Neuronal stem cell (in vitro differentiated cells): ENCODE measurements at regions not wholly inside any gene's neighbourhood (a gene's known extent, or its start where the extent isn't known, plus 50 kb on each side); places are given as distances from the start of the nearest gene placed in this dataset.

ENCODE experiments used
- DNase-seq: peaks from one replicate; pipeline ENCODE4 v3.0.0-alpha.2; 2013; ENCODE audit warnings: low spot score
- H2AFZ ChIP-seq: one replicate; pipeline ENCODE4 v1.6.1; 2013; ENCODE audit warnings: mild to moderate bottlenecking, low read length, inconsistent platforms
- H2AK5ac ChIP-seq: 2 replicates; pipeline ENCODE4 v1.6.1; 2013; ENCODE audit warnings: low read depth, mild to moderate bottlenecking, inconsistent platforms, low read length, moderate library complexity, mixed read lengths
- H2BK120ac ChIP-seq: 2 replicates; pipeline ENCODE4 v1.6.1; 2013; ENCODE audit warnings: low read depth, mild to moderate bottlenecking, inconsistent platforms, low read length, moderate library complexity, mixed read lengths
- H2BK12ac ChIP-seq: one replicate; pipeline ENCODE4 v1.6.1; 2013; ENCODE audit warnings: low read length, inconsistent platforms
- H2BK15ac ChIP-seq: 2 replicates; pipeline ENCODE4 v1.6.1; 2013; ENCODE audit warnings: mild to moderate bottlenecking, low read length, inconsistent platforms, mixed read lengths
- H2BK5ac ChIP-seq: one replicate; pipeline ENCODE4 v1.6.1; 2013; ENCODE audit warnings: inconsistent platforms, mild to moderate bottlenecking, low read length, moderate library complexity
- H3K14ac ChIP-seq: one replicate; pipeline ENCODE4 v1.6.1; 2013; ENCODE audit warnings: low read length, inconsistent platforms
- H3K18ac ChIP-seq: 2 replicates; pipeline ENCODE4 v1.6.1; 2013; ENCODE audit warnings: low read length, inconsistent platforms
- H3K23ac ChIP-seq: 2 replicates; pipeline ENCODE4 v1.6.1; 2013; ENCODE audit warnings: low read depth, mild to moderate bottlenecking, mixed read lengths, low read length, inconsistent platforms; ENCODE audit not compliant: poor library complexity
- H3K27ac ChIP-seq: replicated peaks from 3 replicates; pipeline ENCODE4 v1.5.1; 2013; ENCODE audit warnings: low read length, inconsistent platforms
- H3K27me3 ChIP-seq, 3 experiments: 2 replicates each; pipeline ENCODE4 v1.6.1; 2013; ENCODE audit warnings: low read length in 3 of 3, mild to moderate bottlenecking in 2 of 3, inconsistent platforms in 1 of 3, low read depth in 1 of 3, mixed read lengths in 1 of 3, moderate library complexity in 1 of 3; ENCODE audit not compliant: control insufficient read depth in 3 of 3, insufficient read depth in 3 of 3
- H3K36me3 ChIP-seq, 2 donors: replicated peaks in 1 of 2; 2 replicates each; pipeline ENCODE4 v1.6.1; 2013; ENCODE audit warnings: low read length in 2 of 2; ENCODE audit not compliant: control insufficient read depth in 2 of 2, insufficient read depth in 2 of 2
- H3K4ac ChIP-seq: 2 replicates; pipeline ENCODE4 v1.6.1; 2013; ENCODE audit warnings: inconsistent platforms, mild to moderate bottlenecking, low read length, moderate library complexity
- H3K4me1 ChIP-seq, 2 donors: 1 replicate in 1 of 2; 2 replicates in 1 of 2; pipeline ENCODE4 v1.6.1; 2013; ENCODE audit warnings: low read length in 2 of 2, low read depth in 1 of 2; ENCODE audit not compliant: control insufficient read depth in 2 of 2, insufficient read depth in 1 of 2
- H3K4me2 ChIP-seq: one replicate; pipeline ENCODE4 v1.6.1; 2013; ENCODE audit warnings: mild to moderate bottlenecking, low read length, inconsistent platforms; ENCODE audit not compliant: insufficient read depth, poor library complexity, severe bottlenecking
- H3K4me3 ChIP-seq, 2 donors: 2 replicates each; pipeline ENCODE4 v1.5.1; 2013; ENCODE audit warnings: low read length in 2 of 2, mild to moderate bottlenecking in 2 of 2, inconsistent platforms in 1 of 2, moderate library complexity in 1 of 2
- H3K79me1 ChIP-seq: one replicate; pipeline ENCODE4 v1.6.1; 2013; ENCODE audit warnings: low read depth, mild to moderate bottlenecking, inconsistent platforms, low read length, moderate library complexity
- H3K9ac ChIP-seq: one replicate; pipeline ENCODE4 v1.6.1; 2013; ENCODE audit warnings: mild to moderate bottlenecking, low read depth, low read length, inconsistent platforms; ENCODE audit not compliant: poor library complexity
- H3K9me3 ChIP-seq, 2 donors: replicated peaks in 1 of 2; 2 replicates each; pipeline versions ENCODE3 to v1.6.1; 2013; ENCODE audit warnings: low read length in 2 of 2, mild to moderate bottlenecking in 2 of 2, inconsistent platforms in 1 of 2, low read depth in 1 of 2, mixed read lengths in 1 of 2, moderate library complexity in 1 of 2; ENCODE audit not compliant: control insufficient read depth in 2 of 2, insufficient read depth in 1 of 2
- H4K8ac ChIP-seq: one replicate; pipeline ENCODE4 v1.6.1; 2013; ENCODE audit warnings: low read depth, mild to moderate bottlenecking, inconsistent platforms, low read length, moderate library complexity
- H4K91ac ChIP-seq: one replicate; pipeline ENCODE4 v1.6.1; 2013; ENCODE audit warnings: low read length, low read depth, mild to moderate bottlenecking, inconsistent platforms; ENCODE audit not compliant: poor library complexity
- WGBS, 2 donors: extraction: QIAGEN DNeasy Blood & Tissue Kit; methylation state at CpG; one replicate each; pipeline ENCODE4 v1.1.7; 2013; ENCODE audit warnings: missing lambda C conversion rate in 2 of 2, mixed read lengths in 1 of 2; ENCODE audit not compliant: insufficient read length in 2 of 2, insufficient replicate concordance in 1 of 2; ENCODE audit errors: extremely low coverage in 2 of 2; 5-methylcytosine and 5-hydroxymethylcytosine counted together

- no peak overlapping the region for H3K9ac ChIP-seq
- H4K8ac ChIP-seq, result no peak overlapping the region
- no peaks in the 10 kb centered on the region for H3K27me3 ChIP-seq
- H2AFZ ChIP-seq, result no peak overlapping the region
- H3K14ac ChIP-seq, result no peak overlapping the region
- H3K4ac ChIP-seq, result no peak overlapping the region
- H3K23ac ChIP-seq, result no peak overlapping the region
- no peak for DNase-seq
- no peaks in the 10 kb centered on the region for H3K36me3 ChIP-seq
- no peak overlapping the region for H2AK5ac ChIP-seq
- H2BK5ac ChIP-seq, result no peak overlapping the region
- no peak overlapping the region for H3K27ac ChIP-seq
- H3K9me3 ChIP-seq, result no peaks in the 10 kb centered on the region
- H3K4me1 ChIP-seq, result no peaks in the 10 kb centered on the region
- H2BK15ac ChIP-seq, result no peak overlapping the region
- H3K4me3 ChIP-seq, result no peak overlapping the region
- H4K91ac ChIP-seq, result no peak overlapping the region
- no peak overlapping the region for H3K18ac ChIP-seq
- no CpG with 5 or more reads among the region's 3 CpGs for WGBS, 2 donors
- no peaks in the 10 kb centered on the region for H3K79me1 ChIP-seq
- no peak overlapping the region for H3K4me2 ChIP-seq
- H2BK12ac ChIP-seq, result no peak overlapping the region
- H2BK120ac ChIP-seq, result no peak overlapping the region
Measured at GRCh38 chr15:81853150-81853748, 192.6 kb downstream of the MEX3B start.

GRCh38 chr15:81852411-81853149, 193.2 kb downstream of the MEX3B start:
- no peak overlapping the region for H2BK5ac ChIP-seq
- no peaks in the 10 kb centered on the region for H3K36me3 ChIP-seq
- H3K4me3 ChIP-seq, result no peak overlapping the region
- H3K14ac ChIP-seq, result no peak overlapping the region
- no CpG with 5 or more reads among the region's 5 CpGs for WGBS, 2 donors
- H3K79me1 ChIP-seq, result no peaks in the 10 kb centered on the region
- no peak overlapping the region for H2AK5ac ChIP-seq
- H3K4me1 ChIP-seq, result no peaks in the 10 kb centered on the region
- no peaks in the 10 kb centered on the region for H3K27me3 ChIP-seq
- no peak overlapping the region for H2AFZ ChIP-seq
- no peak overlapping the region for H2BK15ac ChIP-seq
- H3K9me3 ChIP-seq, result no peaks in the 10 kb centered on the region
- no peak overlapping the region for H2BK120ac ChIP-seq
- H4K8ac ChIP-seq, result no peak overlapping the region
- no peak overlapping the region for H3K4ac ChIP-seq
- no peak overlapping the region for H2BK12ac ChIP-seq
- H3K9ac ChIP-seq, result no peak overlapping the region
- DNase-seq, result no peak
- no peak overlapping the region for H4K91ac ChIP-seq
- no peak overlapping the region for H3K18ac ChIP-seq
- no peak overlapping the region for H3K23ac ChIP-seq
- no peak overlapping the region for H3K4me2 ChIP-seq
- H3K27ac ChIP-seq, result no peak overlapping the region

GRCh38 chr15:81851757-81852156, 194.1 kb downstream of the MEX3B start:
- Histone ChIP-seq H2BK12ac (no peak overlapping the region), H3K23ac (no peak overlapping the region)

GRCh38 chr15:81851325-81851724, 194.5 kb downstream of the MEX3B start:
- no peaks in the 10 kb centered on the region for H3K4me1 ChIP-seq
- no peak overlapping the region for H3K9ac ChIP-seq
- no peaks in the 10 kb centered on the region for H3K9me3 ChIP-seq
- no peak overlapping the region for H2BK5ac ChIP-seq
- H2AFZ ChIP-seq, result no peak overlapping the region
- no CpG with 5 or more reads among the region's 10 CpGs for WGBS, 2 donors
- no peak overlapping the region for H3K14ac ChIP-seq
- H2BK12ac ChIP-seq, result no peak overlapping the region
- H3K79me1 ChIP-seq, result no peaks in the 10 kb centered on the region
- H3K4me3 ChIP-seq, result no peak overlapping the region
- no peak overlapping the region for H2BK15ac ChIP-seq
- H3K4ac ChIP-seq, result no peak overlapping the region
- no peak for DNase-seq
- H4K91ac ChIP-seq, result no peak overlapping the region
- H3K36me3 ChIP-seq, result no peaks in the 10 kb centered on the region
- no peak overlapping the region for H3K27ac ChIP-seq
- no peak overlapping the region for H4K8ac ChIP-seq
- no peak overlapping the region for H3K23ac ChIP-seq
- H3K4me2 ChIP-seq, result no peak overlapping the region
- H3K27me3 ChIP-seq, result no peaks in the 10 kb centered on the region
- no peak overlapping the region for H2BK120ac ChIP-seq
- H3K18ac ChIP-seq, result no peak overlapping the region
- H2AK5ac ChIP-seq, result no peak overlapping the region

More at GRCh38 chr15:81851757-81852156, 194.1 kb downstream of the MEX3B start:
- Histone ChIP-seq H3K4ac (no peak overlapping the region), H2BK120ac (no peak overlapping the region), H2AK5ac (no peak overlapping the region), H3K27me3 (no peaks in the 10 kb centered on the region), H2AFZ (no peak overlapping the region), H3K4me2 (no peak overlapping the region), H3K14ac (no peak overlapping the region), H3K9ac (no peak overlapping the region), H2BK5ac (no peak overlapping the region), H4K91ac (no peak overlapping the region), H3K18ac (no peak overlapping the region), H3K4me1 (no peaks in the 10 kb centered on the region), H4K8ac (no peak overlapping the region), H2BK15ac (no peak overlapping the region), H3K9me3 (no peaks in the 10 kb centered on the region), H3K4me3 (no peak overlapping the region), H3K36me3 (no peaks in the 10 kb centered on the region), H3K79me1 (no peaks in the 10 kb centered on the region), H3K27ac (no peak overlapping the region)
- no CpG with 5 or more reads among the region's 7 CpGs for WGBS, 2 donors
- no peak for DNase-seq
